Stomach smooth muscle (tissue), 2 donors: ENCODE measurements at regions not wholly inside any gene's neighbourhood (a gene's known extent, or its start where the extent isn't known, plus 50 kb on each side); places are given as distances from the start of the nearest gene placed in this dataset.
"Not testable (repeated sequence)": the region's sequence is repeated elsewhere in the genome, so short reads cannot be mapped to it uniquely, and the experiment has no call there.

ENCODE experiments used
- H3K27ac ChIP-seq: one replicate; pipeline ENCODE4 v1.7.0; 2013; ENCODE audit warnings: mild to moderate bottlenecking, low read length, inconsistent platforms
- H3K27me3 ChIP-seq, 2 donors: one replicate each; pipeline ENCODE4 v1.7.0; 2013; ENCODE audit warnings: low read length in 2 of 2; ENCODE audit not compliant: insufficient read depth in 2 of 2, control insufficient read depth in 1 of 2
- H3K36me3 ChIP-seq, 2 donors: one replicate each; pipeline ENCODE4 v1.7.0; 2013; ENCODE audit warnings: low read length in 2 of 2; ENCODE audit not compliant: control insufficient read depth in 2 of 2, insufficient read depth in 2 of 2
- H3K4me1 ChIP-seq: one replicate; pipeline ENCODE4 v1.7.0; 2013; ENCODE audit warnings: low read length; ENCODE audit not compliant: control insufficient read depth, insufficient read depth
- H3K4me3 ChIP-seq, 2 donors: one replicate each; pipeline ENCODE4 v1.7.0; 2013; ENCODE audit warnings: low read length in 2 of 2
- H3K9ac ChIP-seq, 2 donors: one replicate each; pipeline ENCODE4 v1.7.0; 2013; ENCODE audit warnings: low read length in 2 of 2, mild to moderate bottlenecking in 1 of 2
- H3K9me3 ChIP-seq, 2 donors: one replicate each; pipeline ENCODE4 v1.7.0; 2013; ENCODE audit warnings: low read length in 2 of 2; ENCODE audit not compliant: control insufficient read depth in 2 of 2
- donor health status: healthy.
- donor health status: Pancreatic carcinoma.

DNA sequence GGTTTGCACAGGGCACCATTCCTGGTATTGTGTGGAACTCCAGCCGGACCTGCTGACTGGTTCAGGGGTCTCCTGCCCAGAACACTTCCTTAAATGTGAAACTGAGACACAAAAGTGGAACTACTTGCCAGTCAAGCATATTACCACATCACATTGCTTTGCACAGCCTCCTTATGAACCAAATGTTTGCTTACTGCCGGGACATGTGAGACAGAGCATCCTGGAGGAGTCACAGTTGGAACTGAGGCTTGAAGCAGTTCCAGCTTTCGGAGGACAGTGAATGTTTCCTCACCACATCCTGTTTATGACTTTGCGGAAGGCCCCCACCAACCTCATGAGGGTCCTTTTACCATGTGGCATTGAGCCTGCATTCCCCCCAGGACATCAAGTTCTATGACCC, 105.8 kb upstream of the ARHGAP42 start:
- Histone ChIP-seq H3K36me3 (no peaks in the 10 kb centered on the region), H3K27me3 (no peaks in the 10 kb centered on the region), H3K4me3 (no peak overlapping the region), H3K9ac (no peak overlapping the region), H3K27ac (no peak overlapping the region), H3K4me1 (no peaks in the 10 kb centered on the region), H3K9me3 (no peaks in the 10 kb centered on the region)

DNA sequence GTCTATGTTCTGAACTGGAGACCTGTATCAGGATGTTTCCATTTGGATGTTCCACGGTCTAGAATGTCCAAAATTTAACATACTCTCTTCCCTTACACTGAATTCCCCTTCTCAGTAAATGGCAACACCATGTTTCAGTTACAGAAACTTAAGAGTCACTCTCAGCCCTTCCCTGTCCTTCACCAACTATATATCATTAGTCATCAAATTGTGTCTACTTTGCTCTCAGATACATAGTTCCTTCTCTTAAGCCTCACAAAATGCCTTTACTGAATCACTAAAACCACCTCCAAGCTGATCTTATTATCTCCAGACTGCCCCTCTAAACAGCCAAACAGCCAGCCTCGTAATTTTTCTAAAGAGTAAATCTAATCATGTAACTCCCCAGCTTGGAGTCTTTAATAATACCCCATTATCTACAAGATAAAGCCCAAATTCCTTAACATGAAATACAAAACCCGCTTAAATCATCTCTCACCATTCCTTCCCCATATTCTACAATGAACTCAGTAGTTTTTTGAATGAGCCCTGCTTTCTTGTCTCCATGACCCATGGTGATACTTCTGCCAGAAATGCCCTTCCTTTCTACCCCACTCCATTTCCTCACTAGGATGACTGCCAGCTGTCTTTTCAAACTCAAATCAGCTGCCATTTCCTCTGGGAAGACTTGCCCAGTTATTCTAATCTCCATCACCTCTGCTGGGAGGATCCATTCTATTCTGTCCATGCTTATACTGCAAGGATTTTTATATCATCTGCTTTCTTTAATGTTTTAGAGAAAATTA, 102.7 kb upstream of the ARHGAP42 start:
- Histone ChIP-seq H3K27ac (no peak overlapping the region), H3K9ac (no peak overlapping the region), H3K36me3 (no peaks in the 10 kb centered on the region), H3K27me3 (no peaks in the 10 kb centered on the region), H3K4me3 (no peak overlapping the region), H3K9me3 (no peaks in the 10 kb centered on the region), H3K4me1 (no peaks in the 10 kb centered on the region)

DNA sequence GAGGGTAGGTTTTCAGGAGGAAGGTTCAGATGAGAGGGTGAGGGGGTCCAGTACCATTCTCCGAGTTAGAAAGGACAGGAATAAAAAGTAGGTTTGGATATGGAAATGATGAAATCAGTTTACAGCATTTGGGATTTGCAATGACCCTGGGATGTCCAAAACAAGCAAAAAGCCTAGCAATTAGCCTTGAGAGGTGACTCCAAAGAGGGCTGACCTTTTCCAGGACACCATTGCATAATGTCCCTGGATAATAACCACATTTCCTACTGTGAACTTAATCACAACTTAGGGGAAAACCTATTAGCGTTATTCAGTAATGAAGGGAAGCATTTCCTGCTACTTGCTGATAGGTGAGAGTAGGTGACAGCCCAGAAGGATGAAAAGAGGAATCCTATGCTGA, 101.4 kb upstream of the ARHGAP42 start:
- Histone ChIP-seq H3K4me1 (no peaks in the 10 kb centered on the region), H3K27ac (no peak overlapping the region), H3K27me3 (no peaks in the 10 kb centered on the region), H3K9ac (no peak overlapping the region), H3K4me3 (no peak overlapping the region), H3K36me3 (no peaks in the 10 kb centered on the region), H3K9me3 (no peaks in the 10 kb centered on the region)

DNA sequence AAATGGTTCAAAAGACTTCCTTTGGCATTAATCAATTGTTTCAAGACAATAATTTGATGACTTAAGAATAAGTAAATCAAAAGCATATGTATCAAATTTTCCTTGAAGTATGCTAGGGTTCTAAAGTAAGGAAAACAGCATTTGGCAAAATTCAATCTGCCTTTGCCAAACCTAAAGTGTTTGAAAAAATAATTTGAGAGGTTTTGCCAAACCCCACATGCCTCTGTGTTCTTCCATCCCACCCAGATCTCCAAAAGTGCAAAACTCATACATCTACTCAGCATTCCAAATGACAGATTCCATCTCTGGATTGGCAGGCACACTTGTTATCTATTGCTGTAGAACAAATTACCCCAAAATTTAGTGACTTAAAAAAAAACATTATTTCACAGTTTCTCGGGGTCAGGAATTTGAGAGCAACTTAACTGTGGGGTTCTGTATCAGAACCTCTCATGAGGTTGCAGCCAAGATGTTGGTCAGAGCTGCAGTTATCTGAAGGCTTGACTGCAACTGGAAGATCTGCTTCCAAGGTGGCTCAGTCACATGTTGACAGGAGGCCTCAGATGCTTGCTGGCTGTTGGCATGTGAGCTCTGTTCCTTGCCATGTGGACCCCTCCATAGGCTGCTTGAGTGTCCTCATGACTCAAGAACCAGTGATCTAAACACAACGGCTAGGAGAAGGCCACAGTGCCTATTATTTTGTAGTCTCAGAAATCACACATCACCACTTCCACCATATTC, 100.6 kb upstream of the ARHGAP42 start:
- Histone ChIP-seq H3K9ac (no peak overlapping the region), H3K27me3 (no peaks in the 10 kb centered on the region), H3K36me3 (no peaks in the 10 kb centered on the region), H3K4me3 (no peak overlapping the region), H3K9me3 (no peaks in the 10 kb centered on the region), H3K4me1 (no peaks in the 10 kb centered on the region), H3K27ac (no peak overlapping the region)

DNA sequence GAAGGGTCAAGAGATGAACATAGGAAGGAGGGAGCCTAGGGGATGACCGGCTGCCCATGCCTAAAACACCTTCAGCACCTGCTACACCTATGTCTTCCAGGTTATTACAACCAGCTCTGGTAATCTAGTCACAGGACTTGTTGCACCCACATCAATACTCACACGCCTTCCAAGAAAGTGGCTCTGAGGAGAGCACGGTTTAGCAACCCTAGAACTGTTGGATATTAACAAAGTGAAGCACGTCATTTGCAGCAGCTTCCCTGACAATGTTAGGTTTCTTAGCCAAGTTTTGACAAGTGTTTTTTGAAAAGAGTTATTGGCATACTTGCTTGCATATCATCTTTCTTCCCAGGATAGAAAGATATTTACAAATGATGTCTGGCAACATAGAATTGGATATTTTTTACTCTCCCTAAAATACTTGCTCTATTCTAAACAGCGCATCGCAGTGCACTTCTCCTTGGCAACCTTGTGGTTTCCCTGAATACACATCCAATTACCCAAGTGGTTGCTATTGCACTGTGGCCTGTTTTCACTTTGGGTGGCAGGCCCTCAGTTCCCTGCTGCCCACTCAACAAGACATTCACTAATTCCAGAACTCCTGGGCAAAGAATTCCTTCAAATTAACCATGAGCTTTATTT, 94.3 kb upstream of the ARHGAP42 start:
- H3K4me1 ChIP-seq, result peaks cover 13% of the 10 kb centered on the region
- H3K27me3 ChIP-seq, result no peaks in the 10 kb centered on the region
- H3K9me3 ChIP-seq, result no peaks in the 10 kb centered on the region
- H3K36me3 ChIP-seq, result no peaks in the 10 kb centered on the region
- H3K9ac ChIP-seq, result no peak overlapping the region
- H3K27ac ChIP-seq, result no peak overlapping the region
- peak overlapping the region; percentile 16 to 29 for H3K4me3 ChIP-seq

DNA sequence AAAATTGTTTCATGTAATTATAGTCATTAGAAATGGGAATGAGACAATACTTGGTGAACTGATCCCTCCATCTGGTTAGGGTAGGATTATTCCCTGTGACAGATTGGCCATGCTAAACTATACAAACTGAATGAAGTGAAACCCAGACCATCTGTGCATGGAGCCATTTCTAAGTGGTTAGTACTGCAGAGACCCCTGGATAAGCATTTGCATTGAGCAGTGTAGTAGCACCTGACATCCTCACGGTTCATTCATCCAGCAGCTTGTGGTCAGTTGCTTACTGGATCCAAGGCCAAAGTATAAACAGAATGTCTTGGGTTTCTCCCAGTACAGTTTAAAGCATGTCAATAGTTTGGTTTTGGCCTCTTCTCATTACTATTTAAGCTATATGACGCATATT, 93.8 kb upstream of the ARHGAP42 start:
- Histone ChIP-seq H3K9me3 (no peaks in the 10 kb centered on the region), H3K4me1 (peaks cover 13% of the 10 kb centered on the region), H3K36me3 (no peaks in the 10 kb centered on the region), H3K9ac (no peak overlapping the region), H3K27me3 (no peaks in the 10 kb centered on the region), H3K4me3 (no peak overlapping the region), H3K27ac (no peak overlapping the region)

DNA sequence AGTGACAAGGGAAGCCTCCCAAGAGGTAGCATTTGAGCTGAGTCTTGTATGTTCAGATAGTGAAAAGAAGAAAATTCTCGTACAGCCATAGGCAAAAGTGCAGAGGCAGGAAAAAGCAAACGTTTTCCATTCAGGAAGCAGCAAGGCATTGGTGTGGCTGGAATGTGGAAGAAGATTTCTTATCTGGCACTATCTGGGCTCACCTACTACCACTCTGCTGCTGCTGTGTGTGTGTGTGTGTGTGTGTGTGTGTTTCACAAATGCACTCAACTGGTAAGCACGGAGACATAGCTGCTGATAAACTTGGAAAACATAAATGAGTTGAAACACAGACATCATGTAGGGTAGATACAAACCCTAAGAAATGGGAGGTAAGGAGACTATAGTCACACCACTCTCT, 92.8 kb upstream of the ARHGAP42 start:
- H3K27ac ChIP-seq, result no peak overlapping the region
- H3K36me3 ChIP-seq, result no peaks in the 10 kb centered on the region
- H3K4me3 ChIP-seq, result no peak overlapping the region
- no peak overlapping the region for H3K9ac ChIP-seq
- H3K4me1 ChIP-seq, result peaks cover 13% of the 10 kb centered on the region
- H3K27me3 ChIP-seq, result no peaks in the 10 kb centered on the region
- no peaks in the 10 kb centered on the region for H3K9me3 ChIP-seq

DNA sequence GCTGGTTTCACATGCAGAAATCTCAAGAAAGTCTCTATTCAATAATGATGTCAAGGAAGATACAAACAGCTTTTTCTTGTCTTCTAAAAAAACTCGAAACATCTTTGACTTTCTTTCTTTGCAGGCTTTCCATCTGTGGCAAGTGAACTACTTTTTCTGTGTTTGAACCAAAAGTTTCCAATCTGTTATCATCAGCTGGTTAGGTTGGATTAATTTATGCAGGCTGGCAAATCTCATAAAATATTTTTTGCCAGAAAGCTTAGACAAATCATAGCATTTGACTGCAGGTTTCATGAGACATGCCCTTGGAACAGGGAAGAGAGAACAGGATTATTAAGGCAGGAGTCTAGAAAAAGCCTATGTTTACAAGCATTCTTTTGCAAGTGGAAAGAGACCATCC, 86.1 kb upstream of the ARHGAP42 start:
- H3K27ac ChIP-seq, result no peak overlapping the region
- H3K9ac ChIP-seq, result no peak overlapping the region
- no peak overlapping the region for H3K4me3 ChIP-seq
- no peaks in the 10 kb centered on the region for H3K9me3 ChIP-seq
- H3K36me3 ChIP-seq, result no peaks in the 10 kb centered on the region
- no peaks in the 10 kb centered on the region for H3K4me1 ChIP-seq
- H3K27me3 ChIP-seq, result no peaks in the 10 kb centered on the region

DNA sequence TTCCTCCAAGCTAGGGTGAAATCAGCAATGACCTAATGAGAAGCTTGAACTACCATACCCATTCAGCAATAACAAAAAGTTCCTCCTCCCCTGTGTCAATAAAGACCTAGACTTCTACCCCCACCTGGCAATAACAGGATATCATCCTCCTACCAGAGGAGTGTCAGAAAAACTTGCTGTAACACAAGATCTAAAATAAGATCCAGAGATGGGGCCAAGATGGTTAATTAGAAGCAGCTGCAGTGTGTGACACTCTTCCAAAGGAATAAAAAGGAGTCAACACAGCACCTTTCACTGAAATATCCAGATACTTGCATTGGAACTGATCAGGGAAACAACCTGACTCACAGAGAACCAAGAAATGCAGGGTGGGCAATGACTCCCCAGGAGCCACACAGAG, 84.4 kb upstream of the ARHGAP42 start:
- H3K9ac ChIP-seq, result no peak overlapping the region
- no peak overlapping the region for H3K27ac ChIP-seq
- no peak overlapping the region for H3K4me3 ChIP-seq
- no peaks in the 10 kb centered on the region for H3K36me3 ChIP-seq
- no peaks in the 10 kb centered on the region for H3K4me1 ChIP-seq
- H3K27me3 ChIP-seq, result no peaks in the 10 kb centered on the region
- H3K9me3 ChIP-seq, result no peaks in the 10 kb centered on the region

DNA sequence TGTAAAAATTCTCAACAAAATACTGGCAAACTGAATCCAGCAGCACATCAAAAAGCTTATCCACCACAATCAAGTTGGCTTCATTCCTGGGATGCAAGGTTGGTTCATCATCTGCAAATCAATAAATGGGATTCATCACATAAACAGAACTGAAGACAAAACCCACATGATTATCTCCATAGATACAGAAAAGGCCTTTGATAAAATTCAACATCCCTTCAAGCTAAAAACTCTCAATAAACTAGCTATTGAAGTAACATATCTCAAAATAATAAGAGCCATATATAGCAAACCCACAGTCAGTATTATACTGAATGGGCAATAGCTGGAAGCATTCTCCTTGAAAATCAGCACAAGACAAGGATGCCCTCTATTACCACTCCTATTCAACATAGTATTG, 79.3 kb upstream of the ARHGAP42 start:
- H3K27ac ChIP-seq, H3K4me3 ChIP-seq, H3K9me3 ChIP-seq, H3K4me1 ChIP-seq, H3K9ac ChIP-seq, H3K27me3 ChIP-seq, H3K36me3 ChIP-seq: not testable (repeated sequence)

DNA sequence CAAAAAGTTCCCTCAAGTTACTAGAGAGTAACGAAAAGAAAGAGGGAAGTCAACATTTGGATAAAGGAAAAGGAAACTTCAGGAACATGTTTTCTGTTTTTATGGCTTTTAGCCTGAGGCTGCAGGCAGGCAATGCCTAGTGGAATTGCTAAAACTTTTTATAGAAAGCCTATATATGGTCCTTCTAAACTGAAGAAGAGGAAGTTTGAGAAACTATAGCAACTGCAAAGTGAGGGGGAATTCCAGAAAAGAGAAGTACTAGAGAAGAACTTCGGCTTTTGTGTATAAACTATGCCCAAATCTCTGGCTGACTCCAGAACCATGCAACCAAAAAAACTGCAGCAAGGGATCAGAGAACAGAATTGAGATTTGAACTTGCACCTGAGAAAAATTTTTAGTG, 74.3 kb upstream of the ARHGAP42 start:
- H3K27me3 ChIP-seq, result no peaks in the 10 kb centered on the region
- no peaks in the 10 kb centered on the region for H3K4me1 ChIP-seq
- H3K36me3 ChIP-seq, result no peaks in the 10 kb centered on the region
- no peak overlapping the region for H3K4me3 ChIP-seq
- no peaks in the 10 kb centered on the region for H3K9me3 ChIP-seq
- no peak overlapping the region for H3K9ac ChIP-seq
- H3K27ac ChIP-seq, result no peak overlapping the region
